Activated CD4-positive, alpha-beta T cell treated with anti-CD3 and anti-CD28 coated beads for 4 hours (primary cell): ENCODE measurements at regions not wholly inside any gene's neighbourhood (a gene's known extent, or its start where the extent isn't known, plus 50 kb on each side); places are given as distances from the start of the nearest gene placed in this dataset.
"Not testable (repeated sequence)": the region's sequence is repeated elsewhere in the genome, so short reads cannot be mapped to it uniquely, and the experiment has no call there.

Experiments
- DNase-seq, 2 donors: peaks; one replicate each; pipeline ENCODE4 v3.0.0-alpha.2; 2020

DNA sequence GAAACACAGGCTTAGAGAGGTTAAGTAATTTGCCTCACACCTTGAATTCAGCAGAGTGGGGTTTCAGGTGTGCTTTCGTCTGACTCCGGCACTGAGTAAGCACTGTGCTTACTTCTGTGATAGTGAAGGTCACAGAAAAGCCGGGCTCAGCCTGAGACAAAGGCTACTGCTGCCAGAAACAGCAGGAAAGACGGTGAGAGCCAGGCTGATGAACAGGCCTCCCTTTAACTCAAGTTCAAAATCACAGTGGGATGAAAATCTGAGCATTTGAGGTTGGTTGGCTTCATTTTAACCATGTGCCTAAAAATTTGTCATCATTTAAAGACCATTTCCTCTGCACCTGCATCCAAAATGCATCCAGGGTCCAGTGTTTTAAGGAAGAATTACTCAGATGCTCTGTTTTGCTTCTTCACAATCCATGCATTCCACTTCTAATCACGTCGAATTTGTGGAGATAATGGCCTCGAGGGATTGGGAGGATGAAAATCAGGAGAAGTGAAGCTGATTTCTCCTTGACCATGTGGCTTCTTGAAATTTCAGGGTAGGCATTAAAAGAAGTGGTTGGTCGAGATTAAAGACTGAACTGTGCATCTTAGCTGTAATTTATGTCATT, 121.2 kb upstream of the LNX1 start:
- no peak for DNase-seq

DNA sequence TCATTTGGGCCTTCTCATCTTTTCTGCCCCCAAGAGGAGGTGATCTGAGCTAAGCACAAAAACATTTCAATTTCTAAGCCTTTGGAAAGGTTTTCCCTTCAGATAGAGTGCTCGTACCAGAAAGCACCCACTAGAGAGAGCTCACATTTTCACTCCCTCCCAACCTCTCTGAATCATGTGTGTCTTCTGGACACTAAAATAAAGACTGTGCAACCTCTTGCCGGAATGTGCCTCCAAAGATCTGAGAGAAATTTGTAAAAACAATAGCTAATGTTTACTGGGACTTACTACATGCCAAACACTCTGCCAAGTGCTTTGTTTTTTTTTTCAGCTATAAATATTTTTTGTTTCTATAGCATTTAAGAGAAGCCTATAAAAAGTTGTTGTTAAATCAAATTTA, 120.6 kb upstream of the LNX1 start:
- DNase-seq: no peak

DNA sequence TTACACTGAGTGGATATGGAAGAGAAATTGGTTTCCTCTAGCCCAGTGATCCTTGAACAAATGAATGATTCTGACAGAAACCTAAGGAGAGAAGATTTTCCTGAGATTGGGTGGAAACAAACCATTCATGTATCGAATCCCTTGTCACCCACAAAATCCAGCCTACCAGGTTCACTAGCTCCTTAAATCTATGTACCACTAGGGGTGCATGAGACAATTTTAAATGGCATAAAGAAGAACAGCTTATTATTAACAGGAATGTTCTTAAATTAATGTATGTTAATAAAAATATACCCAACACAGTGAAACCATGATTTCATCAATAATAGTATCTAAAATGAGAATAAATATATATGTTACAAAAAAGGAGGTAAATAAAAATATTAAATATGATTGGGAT, 118.4 kb upstream of the LNX1 start:
- DNase-seq: no peak

DNA sequence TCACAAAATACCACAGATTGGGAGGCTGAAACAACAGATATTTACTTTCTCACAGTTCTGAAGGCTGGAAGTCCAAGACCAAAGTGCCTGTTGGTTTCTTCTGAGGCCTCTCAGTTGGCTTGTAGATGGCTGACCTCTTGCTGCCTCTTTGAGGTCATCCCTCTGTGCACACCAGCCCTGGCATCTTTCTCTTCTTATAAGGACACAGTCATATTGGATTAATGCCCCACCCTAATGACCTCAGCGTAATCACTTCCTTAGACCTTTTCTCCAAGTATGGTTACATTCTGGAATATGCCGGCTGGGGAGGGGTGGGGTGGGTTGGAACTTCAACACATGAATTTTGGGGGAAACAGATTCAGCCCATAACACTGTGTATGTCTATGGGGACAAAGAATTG, 116.2 kb upstream of the LNX1 start:
- no peak for DNase-seq

DNA sequence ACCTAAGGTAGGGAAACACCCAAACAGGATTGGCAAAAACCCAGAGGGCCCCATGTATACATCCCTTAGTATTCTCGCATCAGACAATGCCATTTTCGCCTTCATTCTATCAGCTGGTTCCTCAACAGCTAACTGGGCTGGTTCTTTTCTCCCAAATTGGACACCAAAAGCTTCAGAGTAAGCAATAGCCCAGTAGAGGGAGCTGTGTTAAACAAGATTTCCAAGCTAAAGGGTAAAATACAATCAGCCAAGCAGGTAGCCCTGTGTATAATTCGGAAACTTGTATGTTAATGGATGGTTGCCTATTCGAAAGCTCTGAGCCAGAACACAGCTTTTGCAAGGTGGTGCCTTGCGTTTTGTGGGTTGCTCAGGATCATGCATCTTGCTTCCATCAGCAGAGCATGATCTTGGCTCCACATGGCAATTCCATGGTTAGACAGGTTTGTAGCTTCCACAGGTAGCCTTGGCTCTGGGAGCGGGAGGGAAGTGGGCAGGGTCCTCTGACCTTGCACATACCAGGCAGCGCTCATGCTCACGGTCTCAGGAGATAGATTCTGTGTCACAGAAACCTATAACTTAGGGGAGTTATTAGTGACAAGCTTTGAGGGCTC, 115.2 kb upstream of the LNX1 start:
- no peak for DNase-seq

DNA sequence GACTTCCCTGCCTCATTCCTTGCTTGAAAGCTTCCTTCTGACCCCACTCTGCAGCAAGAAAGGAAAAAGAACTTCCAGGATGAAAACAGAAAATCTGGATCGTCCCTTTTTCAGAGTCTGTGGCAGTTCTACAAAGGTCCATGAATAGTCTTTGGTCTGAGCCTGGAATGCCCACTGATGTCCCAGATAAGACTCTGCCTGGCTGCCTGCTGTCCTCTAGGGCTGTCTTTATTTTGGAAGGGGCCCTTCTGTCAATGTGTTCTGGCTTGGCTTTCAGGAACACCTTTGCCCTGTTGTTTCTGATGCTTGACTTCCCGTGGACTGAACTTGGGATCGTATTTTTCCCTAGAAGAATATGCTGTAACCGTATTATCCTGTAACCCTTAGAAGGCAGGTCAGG, 114.7 kb upstream of the LNX1 start:
- no peak for DNase-seq

DNA sequence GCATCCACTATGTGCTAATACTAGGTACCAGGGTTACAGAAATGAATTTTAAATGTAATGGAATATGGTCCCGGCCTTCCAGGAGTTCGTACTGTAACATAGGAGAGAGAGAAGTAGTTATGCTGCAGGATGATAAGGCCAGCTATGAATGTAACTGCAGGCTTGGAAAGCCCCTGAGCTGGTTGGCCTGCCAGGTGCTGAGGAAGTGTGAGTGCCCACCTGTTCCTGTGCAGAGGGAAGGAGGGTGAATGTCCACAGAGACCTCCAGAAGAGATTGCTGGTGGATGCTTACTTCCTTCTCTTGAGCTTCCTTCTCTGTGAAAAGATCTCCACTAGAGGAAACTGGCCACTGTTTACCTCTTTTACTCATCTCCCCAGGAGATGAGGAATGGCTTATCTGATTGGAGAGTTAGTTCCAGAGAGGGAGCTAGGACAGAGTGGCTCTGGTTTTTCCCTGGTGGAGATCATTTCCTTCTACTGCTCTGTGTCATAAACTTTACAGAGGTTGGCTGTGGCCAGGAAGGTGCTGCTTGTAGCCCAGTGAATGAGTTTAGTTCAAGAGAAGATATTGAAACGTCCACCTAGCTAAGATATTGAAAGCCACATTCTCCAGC, 114.0 kb upstream of the LNX1 start:
- no peak for DNase-seq

DNA sequence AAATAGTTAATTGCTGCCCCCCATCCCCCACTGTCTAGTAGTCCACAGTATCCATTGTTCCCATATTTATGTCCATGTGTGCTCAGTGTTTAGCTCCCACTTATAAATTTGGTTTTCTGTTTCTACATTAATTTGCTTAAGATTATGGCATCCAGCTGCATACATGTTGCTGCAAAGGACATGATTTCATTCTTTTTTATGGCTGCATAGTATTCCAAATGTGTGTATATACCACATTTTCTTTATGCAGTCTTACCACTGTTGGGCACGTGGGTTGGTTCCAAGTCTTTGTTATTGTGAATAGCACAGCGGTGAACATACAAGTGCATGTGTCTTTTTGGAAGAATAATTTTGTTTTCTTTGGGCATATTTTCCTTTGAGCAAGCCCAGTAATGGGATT, 113.0 kb upstream of the LNX1 start:
- no peak for DNase-seq

DNA sequence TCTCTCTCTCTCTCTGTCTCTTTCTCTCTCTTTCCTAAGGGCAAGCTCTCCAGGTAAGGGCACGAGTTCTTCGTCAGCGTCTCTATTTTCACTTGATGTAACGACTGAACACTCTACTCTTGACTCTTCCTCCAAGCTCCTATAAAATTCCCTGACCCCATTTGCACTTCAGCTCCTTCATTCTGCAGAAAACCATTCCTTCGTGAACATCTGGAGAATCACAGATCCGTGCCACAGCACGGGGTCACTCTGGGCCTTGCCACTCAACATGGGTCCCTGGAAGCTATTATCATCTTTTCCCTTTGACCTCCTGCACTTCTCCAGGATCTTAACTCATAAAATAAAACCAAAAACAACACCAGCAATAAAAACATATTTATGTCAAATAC, 112.0 kb upstream of the LNX1 start:
- no peak for DNase-seq

DNA sequence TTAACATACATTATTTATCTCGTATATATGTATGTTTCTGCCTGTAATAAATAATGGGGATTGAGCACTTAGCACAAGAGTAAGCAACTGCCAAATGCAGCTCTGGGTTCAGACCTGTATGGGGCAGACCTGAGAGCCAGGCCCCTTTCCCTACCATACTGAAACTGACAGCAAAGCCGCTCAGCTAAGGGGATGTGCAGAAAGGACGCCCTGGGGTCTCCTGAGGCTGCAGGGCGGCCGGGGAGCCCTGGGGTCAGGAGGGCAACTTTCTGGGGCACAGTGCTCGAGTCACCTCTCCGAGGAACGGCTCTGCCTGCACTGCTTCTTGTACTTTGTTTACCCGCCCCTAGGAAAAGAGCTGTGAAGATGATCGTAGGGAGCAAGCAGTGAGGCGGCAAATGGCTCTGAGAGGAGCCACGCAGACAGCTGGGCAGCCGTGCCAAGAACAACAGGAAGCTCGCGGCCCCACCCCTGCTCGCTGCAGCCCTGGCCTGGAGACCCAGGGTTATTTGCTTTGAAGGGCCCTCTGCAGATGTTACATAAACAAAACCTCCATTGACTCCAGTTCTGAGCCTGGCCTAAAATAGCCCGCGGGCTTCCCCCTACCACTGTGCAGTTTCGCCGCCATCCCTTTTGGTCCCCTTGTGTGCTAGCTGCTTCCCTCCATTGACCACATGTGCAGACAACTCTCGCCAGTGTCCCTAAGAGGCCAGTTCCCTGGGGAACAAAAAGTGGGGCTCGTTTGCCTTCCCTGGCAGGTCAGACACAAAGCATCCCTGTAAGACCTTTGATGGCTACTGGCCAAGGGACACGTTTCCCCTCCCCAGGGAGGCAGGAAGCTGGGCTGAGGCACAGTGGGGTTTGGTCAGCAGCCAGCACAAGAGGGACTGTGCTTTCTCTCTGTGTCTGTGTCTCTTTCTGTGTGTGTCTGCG, 111.3 kb upstream of the LNX1 start:
- no peak for DNase-seq

DNA sequence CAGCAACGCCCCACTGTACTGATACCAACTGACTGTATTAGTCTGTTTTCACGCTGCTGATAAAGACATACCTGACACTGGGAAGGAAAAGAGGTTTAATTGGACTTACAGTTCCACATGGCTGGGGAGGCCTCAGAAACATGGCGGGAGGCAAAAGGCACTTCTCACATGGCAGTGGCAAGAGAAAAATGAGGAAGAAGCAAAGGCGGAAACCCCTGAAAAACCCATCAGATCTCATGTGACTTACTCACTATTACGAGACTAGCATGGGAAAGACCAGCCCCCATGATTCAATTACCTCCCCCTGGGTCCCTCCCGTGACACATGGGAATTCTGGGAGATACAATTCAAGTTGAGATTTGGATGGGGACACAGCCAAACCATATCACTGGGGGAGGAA, 110.0 kb upstream of the LNX1 start:
- not testable (repeated sequence) for DNase-seq

DNA sequence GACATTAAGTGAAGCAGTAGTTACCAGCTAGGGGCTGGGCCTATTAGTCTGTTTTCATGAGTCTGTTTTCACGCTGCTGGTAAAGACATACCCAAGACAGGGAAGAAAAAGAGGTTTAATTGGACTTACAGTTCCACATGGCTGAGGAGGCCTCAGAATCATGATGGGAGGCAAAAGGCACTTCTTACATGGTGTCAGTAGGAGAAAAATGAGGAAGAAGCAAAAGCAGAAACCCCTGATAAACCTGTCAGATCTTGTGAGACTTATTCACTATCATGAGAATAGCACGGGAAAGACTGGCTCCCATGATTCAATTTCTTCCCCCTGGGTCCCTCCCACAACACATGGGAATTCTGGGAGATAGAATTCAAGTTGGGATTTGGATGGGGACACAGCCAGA, 108.0 kb upstream of the LNX1 start:
- not testable (repeated sequence) for DNase-seq

DNA sequence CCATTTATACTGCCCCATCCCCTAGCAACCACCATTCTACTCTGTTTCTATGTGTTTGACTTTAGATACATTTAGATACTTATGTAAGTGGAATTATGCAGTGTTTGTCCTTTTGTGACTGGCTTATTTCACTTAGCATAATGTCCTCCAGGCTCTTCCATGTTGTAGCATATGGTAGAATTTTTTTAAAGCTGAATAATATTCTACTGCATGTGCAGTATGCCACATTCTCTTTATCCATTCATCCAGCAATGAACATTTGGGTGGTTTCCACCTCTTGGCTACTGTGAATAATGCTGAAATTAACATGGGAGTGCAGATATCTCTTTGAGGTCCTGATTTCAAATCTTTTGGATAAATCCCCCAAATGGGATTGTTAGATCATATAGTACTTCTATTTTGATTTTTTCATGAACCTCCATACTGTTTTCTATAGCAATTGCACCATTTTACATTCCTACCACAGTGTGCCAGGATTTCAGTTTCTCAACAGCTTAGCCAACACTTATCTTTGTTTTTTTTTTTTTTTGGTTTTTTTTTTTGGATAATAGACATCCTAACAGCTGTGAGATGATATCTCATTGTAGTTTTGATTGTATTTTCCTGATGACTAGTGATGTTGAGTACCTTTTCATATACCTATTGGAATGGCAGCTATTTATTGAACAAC, 105.9 kb upstream of the LNX1 start:
- DNase-seq: no peak

DNA sequence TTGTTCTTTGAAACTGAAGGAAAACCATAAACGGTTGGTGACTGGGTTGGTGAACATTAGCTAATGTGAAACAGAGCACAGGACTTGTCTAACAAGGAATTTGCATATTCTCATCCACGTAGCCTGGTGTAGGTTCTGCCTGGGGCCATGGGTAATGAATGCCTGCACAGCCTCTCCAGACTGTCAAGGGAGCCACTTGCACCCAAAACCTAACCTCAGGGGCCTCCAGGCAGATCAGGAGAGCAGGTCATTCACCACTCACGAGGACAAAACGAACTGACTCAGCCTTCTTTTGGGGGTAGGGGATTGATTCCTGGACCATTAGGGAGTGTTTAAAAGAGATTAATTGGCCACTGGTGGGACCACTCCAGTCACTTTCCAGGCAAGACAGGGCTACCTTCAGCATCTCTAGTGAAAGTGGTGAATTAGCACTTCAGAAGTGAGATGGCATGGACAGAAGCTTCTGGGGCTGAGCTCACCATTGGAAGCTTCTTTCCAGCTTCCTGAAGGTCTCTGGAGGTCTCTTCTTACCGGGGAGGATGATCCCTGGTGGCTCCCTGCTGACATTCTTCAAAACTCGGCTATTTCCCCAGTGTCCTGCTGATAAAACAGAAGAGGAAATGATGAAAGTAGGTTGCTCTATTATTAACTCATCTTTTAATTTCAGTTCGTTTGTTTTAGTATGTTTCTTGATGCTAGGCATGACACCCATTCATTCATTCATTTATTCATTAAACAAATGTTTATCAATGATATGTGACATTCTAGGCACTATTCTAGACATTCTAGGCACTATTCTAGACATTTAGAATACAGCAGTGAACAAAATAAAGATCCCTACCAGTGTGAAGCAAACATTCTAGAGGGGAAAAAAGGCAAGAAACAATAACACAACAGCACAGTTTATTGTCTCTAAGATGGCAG, 104.5 kb upstream of the LNX1 start:
- DNase-seq: no peak

DNA sequence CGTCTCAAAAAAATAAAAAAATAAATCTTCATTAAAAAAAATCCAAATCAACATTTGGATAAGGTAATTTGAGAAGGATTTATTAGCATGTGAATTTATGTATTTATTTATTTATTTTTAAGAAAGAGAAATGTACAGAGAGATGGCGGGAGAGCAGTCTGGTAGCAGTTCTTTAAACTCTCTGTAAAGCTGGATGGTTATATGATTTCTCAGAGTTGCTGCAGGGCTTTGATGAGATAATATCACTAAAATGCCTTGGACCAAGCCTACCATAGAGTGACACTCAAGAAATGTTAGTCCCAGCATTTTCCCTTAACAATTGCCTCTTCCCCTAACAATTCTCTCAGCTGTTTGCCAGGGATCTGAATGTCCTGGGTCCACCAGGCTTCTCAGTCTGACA, 103.4 kb upstream of the LNX1 start:
- DNase-seq: no peak

DNA sequence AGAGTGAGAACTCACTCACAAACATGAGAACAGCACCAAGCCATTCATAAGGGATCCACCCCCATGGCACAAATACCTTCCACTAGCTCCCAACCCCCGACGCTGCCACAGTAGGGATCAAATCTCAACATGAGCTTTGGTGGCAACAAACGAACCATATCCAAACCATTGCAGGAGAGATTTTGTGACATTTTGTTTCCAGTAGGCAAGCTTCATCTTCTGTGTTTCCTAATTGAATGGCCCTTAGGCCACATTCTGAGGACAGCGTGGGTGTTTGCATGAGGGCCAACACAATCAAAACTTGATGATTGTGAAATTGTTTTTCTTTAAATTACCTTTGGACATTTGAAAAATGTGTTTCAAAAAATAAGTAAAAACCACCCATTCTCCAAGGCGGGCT, 102.6 kb upstream of the LNX1 start:
- no peak for DNase-seq

DNA sequence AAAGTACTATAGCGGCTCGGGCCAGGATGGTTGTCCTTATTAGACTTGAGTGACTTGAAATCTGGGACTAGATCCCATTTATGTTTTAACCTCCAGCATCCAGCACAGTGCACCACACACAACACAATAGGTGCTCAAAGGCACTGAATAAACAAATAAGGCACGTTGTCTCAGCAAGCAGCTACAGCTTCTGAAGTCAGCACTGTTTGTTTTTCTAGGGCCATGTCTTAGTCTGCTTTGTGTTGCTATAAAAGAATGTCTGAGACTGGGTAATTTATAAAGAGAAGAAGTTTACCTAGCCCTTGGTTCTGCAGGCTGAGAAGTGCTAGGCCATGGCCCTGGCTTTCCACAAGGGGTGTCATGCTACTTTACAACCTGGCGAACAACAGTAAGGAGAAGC, 102.1 kb upstream of the LNX1 start:
- no peak for DNase-seq

DNA sequence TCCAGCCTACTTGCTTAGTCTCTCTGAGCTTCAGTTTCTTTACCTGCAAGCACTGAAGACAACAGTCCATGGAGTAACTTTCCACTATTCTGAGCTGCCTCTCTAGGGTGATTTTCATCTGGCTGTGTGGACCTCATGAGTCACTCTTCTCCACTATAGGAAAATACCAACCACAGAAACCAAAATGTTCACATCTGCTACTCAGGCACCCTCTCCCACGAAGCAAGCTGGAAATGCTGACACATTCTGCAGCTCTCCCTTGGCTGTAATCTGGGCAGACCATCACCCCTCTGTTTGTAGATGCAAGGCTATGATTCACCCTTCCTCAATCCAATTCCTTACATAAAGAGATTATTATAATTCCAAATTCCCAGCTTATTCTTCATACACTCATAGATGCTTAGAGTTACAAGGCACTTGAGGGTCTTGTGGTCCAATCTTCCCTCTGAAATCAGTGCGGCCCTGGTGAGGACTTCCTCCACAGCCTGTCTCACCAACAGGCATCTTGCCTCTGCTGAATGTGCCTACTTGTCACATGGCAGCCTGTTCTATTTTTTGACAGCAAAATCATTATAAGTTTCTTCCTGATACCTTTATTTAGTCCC, 97.0 kb upstream of the LNX1 start:
- no peak for DNase-seq

DNA sequence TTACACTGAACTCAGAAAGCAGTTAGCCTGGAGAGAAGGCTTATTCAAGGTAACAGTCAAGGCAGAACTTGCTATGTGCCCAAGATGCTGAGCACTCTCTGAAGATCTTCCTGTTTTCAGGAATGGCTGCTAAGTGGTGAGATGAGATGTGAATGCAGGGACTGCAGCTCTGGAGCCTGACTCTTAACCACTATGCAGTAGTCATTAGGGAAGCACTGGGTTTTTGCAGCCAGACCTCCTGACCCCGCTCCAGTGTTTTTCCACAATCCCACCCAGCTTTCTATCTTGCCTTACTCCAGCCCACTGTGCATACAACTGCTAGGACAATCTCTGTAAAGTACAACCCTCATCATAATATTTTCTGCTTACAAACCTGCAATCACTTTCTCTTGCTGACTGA, 95.2 kb upstream of the LNX1 start:
- DNase-seq: no peak

DNA sequence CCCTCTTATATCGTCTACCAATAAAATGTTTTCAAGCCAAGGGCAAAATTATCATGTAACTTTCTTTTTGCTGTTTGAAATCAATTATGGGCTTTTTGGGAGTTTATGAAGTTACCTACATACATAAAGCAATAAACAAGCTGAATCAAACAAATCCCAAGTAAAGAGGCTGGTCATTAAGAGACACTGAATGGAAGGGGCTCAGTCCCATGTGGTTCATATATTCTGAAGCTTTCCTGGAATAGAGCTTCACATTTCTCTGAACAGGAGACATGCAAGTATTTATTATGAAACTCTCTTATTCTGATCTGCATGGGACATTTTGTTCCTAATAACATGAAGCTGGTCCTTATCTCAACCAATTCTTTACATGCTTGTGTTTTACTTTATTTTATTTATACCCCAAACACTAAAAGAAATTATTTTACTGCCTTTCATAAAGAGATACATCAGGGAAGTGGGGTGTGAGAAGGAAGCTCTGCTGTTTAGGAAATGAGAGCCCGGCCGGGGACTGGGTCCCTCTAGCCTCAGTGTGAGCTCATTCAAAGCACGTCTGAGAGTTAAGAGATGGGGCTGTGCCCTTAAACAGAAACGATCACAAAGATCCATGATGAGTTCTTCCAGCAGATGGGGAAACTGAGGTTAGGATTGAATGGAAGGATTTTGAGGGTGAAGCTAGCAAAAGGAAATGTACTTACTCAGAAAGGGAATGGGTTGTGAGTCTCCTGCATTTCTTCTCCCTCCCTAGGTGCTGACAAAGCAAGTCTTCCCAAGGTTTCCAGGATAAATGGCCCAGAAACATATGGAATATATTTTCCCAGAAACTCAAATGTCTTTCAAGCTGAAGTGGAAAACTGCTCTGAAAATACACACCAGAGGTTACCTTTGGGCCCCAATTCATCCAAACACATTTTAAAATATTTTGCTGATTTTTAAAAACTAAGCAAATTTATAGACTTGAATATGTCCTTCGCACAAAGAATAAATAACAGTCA, 93.1 kb upstream of the LNX1 start:
- DNase-seq: no peak
